NCI-H69 (cell line): ENCODE measurements at regions not wholly inside any gene's neighbourhood (a gene's known extent, or its start where the extent isn't known, plus 50 kb on each side); places are given as distances from the start of the nearest gene placed in this dataset.
"Not testable (repeated sequence)": the region's sequence is repeated elsewhere in the genome, so short reads cannot be mapped to it uniquely, and the experiment has no call there.

Source experiments
- DNase-seq: peaks from one replicate; lab custom pipeline; 2025; lab: John Stamatoyannopoulos, UW

DNA sequence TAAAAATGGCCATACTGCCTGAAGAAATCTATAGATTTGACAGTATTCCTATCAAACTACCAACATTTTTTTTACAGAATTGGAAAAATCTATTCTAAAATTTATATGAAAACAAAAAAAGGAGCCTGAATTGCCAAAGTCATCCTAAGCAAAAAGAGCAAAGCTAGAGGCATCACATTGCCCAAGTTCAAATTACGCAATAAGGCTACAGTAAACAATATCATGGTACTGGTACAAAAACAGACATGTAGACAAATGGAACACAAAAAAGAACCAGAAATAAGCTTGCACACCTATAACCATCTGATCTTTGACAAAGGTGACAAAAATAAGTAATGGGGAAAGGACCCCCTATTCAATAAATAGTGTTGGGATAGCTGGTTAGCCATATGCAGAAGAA is 50.2 kb upstream of the THSD7B start:
- no peak for DNase-seq

GRCh38 chr2:136714452-136714951 is 50.8 kb upstream of the THSD7B start:
- DNase-seq = no peak

GRCh38 chr2:136713739-136714138 is 51.6 kb upstream of the THSD7B start:
- DNase-seq = no peak

DNA sequence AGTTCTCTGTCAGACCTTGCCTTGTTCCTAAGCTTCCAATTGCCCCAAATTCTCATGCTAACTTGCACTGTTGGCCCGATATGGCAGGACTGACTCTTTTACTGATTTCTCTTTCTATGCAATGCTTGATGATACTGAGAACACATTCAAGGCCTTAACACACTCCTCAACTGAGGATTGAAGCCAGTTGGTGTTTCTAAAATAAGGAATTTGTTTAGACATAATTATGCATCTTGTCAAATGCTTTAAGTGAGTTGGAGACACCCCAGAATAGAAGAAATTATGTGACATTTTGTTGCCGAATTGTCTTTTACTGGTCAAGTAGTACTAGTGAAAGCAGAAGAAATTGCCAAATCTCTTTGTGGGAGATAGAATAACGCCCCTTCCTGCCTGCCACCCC is 60.0 kb upstream of the THSD7B start:
- DNase-seq = no peak

DNA sequence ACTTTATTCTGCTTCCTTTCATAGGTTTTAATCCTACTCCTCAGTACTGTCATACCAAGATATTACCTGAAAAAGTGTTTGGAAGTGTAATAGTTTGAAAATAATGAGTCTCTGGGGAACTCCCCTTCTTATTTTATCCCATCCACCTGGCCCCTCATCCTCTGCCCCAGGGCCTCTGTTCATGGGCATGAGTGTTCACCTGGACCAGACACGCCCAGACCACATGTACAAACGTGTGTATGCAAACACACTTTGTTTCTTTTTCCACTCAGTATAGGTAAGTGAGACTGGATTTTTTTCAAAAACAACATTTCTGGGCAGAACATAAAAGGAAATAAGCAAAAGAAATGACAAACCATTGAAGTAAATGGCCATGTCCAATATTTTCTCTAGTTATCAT is 62.1 kb upstream of the THSD7B start:
- peak; percentile 1 for DNase-seq

DNA sequence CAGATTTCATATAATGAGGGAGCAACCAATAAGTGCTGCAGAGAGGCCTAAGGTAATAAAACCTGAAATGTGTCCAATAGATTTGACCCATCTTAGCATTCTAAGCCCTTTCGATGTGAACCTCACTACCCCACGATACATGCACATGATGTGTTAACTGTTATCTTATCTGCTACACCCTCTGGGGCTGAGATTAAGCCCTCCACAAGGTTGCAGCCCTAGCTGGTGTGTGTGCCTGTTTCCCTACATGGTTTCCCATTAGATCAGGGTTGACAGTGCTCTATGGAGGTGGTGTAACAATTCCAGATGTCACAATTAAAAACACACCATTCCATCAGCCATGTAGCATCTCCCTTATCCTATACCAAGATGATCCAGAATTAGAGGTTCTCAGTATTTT is 68.9 kb upstream of the THSD7B start:
- no peak for DNase-seq

DNA sequence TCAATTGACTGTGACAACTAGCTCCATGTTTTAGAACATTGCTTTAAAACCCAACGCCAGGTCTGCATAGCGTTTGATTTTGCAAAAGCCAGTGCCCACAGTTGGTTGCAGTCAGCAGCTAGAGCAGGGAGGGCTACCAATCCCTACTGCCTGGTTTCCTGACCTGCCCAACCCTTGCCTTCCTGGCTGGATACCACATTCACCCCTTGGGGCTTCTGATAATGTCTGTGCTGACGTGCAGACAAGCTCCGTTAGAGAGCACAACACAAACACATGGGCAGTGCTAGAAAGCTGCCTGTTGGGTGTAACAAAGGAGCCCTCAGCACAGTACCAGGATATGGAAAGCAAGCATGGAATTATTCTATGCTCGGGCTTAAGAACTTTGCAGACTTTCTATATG is 71.4 kb upstream of the THSD7B start:
- DNase-seq = no peak

DNA sequence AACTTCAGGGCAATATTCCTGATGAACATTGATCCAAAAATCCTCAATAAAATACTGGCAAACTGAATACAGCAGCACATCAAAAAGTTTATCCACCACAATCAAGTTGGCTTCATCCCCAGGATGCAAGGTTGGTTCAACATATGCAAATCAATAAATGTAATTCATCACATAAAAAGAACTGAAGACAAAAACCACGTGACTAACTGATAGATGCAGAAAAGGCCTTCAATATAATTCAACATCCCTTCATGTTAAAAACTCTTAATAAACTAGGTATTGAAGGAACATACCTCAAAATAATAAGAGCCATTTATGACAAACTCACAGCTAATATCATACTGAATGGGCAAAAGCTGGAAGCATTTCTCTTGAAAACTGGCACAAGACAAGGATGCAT is 85.3 kb upstream of the THSD7B start:
- not testable (repeated sequence) for DNase-seq

DNA sequence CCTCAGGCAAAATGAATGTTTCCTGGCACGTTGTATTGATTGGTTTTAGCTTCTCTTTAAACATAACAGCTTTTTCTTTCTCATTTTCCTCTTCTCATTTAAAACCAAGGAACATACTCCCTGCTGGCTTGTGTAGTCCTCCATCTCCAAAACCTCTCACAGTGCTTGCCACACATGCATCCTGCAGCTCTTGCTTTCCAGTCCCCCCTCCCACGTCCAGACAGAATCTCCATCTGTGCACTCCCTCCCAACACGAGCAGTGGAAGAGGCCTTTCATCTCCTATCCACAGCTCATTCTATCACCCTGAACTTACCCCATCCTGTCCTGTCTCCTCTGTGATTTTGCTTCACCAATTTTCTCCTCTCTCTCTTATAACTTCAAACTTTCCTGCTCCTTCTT is 99.6 kb upstream of the THSD7B start:
- DNase-seq = no peak

GRCh38 chr2:136664713-136665405 is 100.5 kb upstream of the THSD7B start:
- DNase-seq = no peak

GRCh38 chr2:136658201-136658600 is 107.1 kb upstream of the THSD7B start:
- DNase-seq = no peak

- DNase-seq = no peak
Measured at GRCh38 chr2:136653861-136654260, 111.5 kb upstream of the THSD7B start.

GRCh38 chr2:136651456-136652010 is 113.8 kb upstream of the THSD7B start:
- no peak for DNase-seq

DNA sequence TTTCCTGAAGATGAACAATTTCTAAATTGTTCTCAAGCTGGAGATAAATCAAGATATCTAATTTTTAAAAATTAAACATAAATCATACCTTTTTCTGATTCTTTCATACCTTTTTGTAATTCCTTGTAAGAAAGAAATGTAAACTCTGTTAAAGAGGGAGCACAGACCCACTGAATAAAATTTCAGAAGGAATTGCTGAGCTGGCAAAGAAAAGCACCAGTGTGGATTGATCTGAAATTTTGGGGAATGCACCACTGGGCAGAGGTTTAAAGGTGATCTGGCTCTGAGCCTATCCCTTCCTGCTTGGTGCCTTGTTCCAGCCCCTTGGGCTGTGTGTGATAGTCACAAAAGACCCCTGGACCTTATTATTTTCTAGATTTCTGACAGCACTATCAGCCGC is 118.3 kb upstream of the THSD7B start:
- no peak for DNase-seq

GRCh38 chr2:136645236-136645828 is 120.0 kb upstream of the THSD7B start:
- DNase-seq = peak; percentile 74

DNA sequence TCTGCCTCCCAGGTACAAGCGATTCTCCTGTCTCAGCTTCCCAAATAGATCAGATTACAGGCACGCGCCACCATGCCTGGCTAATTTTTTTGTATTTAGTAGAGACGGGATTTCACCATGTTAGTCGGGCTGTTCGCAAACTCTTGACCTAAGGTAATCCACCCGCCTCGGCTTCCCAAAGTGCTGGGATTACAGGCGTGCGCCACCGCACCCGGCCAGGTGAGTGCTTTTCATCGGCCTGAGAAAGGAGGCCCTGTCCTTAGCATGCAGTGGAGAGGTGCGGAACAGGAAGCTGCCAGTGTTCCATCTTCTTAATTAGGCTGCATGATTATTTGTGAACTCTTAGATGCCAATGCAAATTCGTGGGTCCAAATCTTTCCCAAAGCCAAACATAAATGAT is 125.7 kb upstream of the THSD7B start:
- DNase-seq = no peak

- DNase-seq = no peak
Measured at GRCh38 chr2:136638193-136638592, 127.2 kb upstream of the THSD7B start.

DNA sequence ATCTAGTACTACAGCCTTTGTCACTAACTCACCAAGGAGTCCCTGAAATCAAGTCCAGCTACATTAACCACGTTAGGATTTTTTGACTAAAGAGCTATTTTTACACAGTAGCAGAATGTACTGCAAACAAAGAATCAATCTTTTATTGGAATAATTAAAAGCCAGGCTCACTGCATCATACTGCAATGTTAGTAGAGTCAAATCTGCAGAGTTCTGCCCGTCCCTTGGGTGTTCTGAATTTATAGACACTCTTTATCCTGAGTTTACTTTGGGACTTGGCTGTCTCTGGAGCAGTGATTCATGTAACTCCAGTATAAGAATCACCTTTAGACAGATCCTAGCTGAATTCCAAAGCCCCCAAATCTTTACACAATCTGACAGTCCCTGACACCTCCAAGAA is 127.9 kb upstream of the THSD7B start:
- DNase-seq = no peak

- no peak for DNase-seq
Measured at GRCh38 chr2:136628490-136628889, 136.9 kb upstream of the THSD7B start.

GRCh38 chr2:136613096-136613495 is 152.2 kb upstream of the THSD7B start:
- DNase-seq = no peak

- DNase-seq = no peak
Measured at GRCh38 chr2:136612079-136612478, 153.3 kb upstream of the THSD7B start.

DNA sequence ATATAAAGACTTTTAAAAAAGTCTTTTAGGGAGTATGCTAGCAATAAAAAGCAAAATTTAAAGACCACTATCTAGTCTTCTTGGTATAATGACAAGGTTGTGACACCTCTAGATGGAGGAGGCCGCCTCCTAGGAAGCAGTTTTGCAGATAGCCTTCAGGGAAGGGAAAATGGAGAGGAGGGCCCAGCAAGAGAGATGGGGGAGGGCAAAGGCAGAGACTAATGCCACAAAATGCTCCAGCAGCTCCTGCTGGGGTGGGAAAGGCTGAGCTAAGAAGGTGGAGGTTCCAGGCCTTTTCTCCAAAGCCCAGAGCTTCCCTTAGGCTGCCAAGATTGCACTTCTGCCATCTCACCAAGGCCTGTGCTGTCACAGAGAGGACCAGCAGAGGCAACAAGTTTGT is 153.9 kb upstream of the THSD7B start:
- DNase-seq = no peak

DNA sequence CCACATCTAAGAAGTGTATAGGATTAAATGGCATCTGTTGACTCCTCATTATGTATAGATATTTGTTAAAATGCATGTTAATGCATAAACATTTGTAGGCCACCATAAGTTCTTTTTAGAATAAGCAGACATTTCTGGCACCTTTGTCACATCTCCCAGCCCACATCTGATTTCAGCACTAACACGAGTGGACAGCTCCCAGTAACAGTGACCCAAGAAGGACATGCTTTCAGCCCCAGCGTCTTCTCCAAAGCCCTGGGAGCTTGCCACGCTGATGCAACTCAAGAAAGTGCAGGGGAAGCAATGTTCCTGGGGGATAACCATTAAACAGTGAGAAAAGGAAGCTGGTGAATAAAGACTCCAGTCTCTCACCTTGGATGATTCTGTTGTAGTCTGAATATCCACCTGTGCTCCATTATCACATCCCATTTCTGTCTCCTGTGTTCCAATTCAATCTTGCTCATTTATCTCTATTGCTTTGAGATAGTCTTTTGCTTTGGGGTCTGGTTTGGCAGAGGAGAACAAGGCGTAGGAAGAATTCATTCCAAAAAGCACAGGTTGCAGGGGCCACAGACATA is 182.6 kb upstream of the THSD7B start:
- no peak for DNase-seq
